PC-9 (cell line): ENCODE measurements at regions not wholly inside any gene's neighbourhood (a gene's known extent, or its start where the extent isn't known, plus 50 kb on each side); places are given as distances from the start of the nearest gene placed in this dataset.

Experiments
- BruUV-seq: library from RNA; stranded (reverse); fragments of 400-500 nt; replicated peaks from 2 replicates; lab custom pipeline; 2021; lab: Mats Ljungman, UMichigan
- CTCF ChIA-PET: fragments of 300-600 bp; sonication (Branson Sonifier 250); formaldehyde crosslinking; loops from one replicate; lab custom pipeline; 2022; ENCODE audit warnings: antibody characterized with exemption; lab: Charles Lee
- POLR2A ChIA-PET: fragments of 300-600 bp; sonication (Branson Sonifier 250); formaldehyde crosslinking; loops from one replicate; lab custom pipeline; 2022; ENCODE audit warnings: antibody characterized with exemption; ENCODE audit not compliant: unreplicated experiment; lab: Charles Lee
- DNase-seq, 2 experiments: peaks; one replicate each; pipeline versions ENCODE4 v3.0.0 to v3.0.0-alpha.2; 2015 to 2022; ENCODE audit warnings: mixed read lengths in 1 of 2
- H2AFZ ChIP-seq: fragments of 200-600 bp; sonication (generic); 2 replicates; pipeline ENCODE4 v1.8.1; 2017; ENCODE audit warnings: antibody characterized with exemption
- H3F3A ChIP-seq: fragments of 200-600 bp; sonication (generic); 2 replicates; pipeline ENCODE4 v1.8.1; 2017; ENCODE audit warnings: antibody characterized with exemption, mild to moderate bottlenecking, low read depth; ENCODE audit not compliant: insufficient read depth
- H3K27ac ChIP-seq: fragments of 200-600 bp; sonication (generic); 2 replicates; pipeline ENCODE4 v1.6.1; 2016; ENCODE audit warnings: mixed run types
- H3K27me3 ChIP-seq: fragments of 200-600 bp; sonication (generic); 2 replicates; pipeline ENCODE4 v1.6.1; 2016; ENCODE audit warnings: low read depth, mixed run types; ENCODE audit not compliant: insufficient read depth
- H3K36me3 ChIP-seq: fragments of 200-600 bp; sonication (generic); 2 replicates; pipeline ENCODE4 v1.6.1; 2016; ENCODE audit warnings: low read depth, mixed run types
- H3K4me1 ChIP-seq: fragments of 200-600 bp; sonication (generic); replicated peaks from 2 replicates; pipeline ENCODE4 v1.6.1; 2016; ENCODE audit warnings: mixed run types; ENCODE audit not compliant: insufficient read depth
- H3K4me2 ChIP-seq: fragments of 200-600 bp; sonication (generic); 2 replicates; pipeline ENCODE4 v1.6.1; 2017; ENCODE audit warnings: mixed run types
- H3K4me3 ChIP-seq: fragments of 200-600 bp; sonication (generic); 2 replicates; pipeline ENCODE4 v1.6.1; 2016; ENCODE audit warnings: mixed run types
- H3K79me2 ChIP-seq: fragments of 200-600 bp; sonication (generic); 2 replicates; pipeline ENCODE4 v1.6.1; 2017; ENCODE audit warnings: low read depth, mixed run types
- H3K9me2 ChIP-seq: fragments of 200-600 bp; sonication (generic); 2 replicates; pipeline ENCODE4 v1.8.1; 2017; ENCODE audit warnings: mild to moderate bottlenecking; ENCODE audit not compliant: insufficient read depth
- H3K9me3 ChIP-seq: fragments of 200-600 bp; sonication (generic); 2 replicates; pipeline ENCODE4 v1.8.1; 2016; ENCODE audit warnings: low read depth; ENCODE audit not compliant: insufficient read depth
- H4K20me1 ChIP-seq: fragments of 200-600 bp; sonication (generic); 2 replicates; pipeline ENCODE4 v1.8.1; 2017; ENCODE audit not compliant: insufficient read depth
- CTCF ChIP-seq: fragments of 200-600 bp; sonication (generic); conservative IDR thresholded peaks from 2 replicates; pipeline ENCODE4 v1.6.1; 2017; ENCODE audit warnings: mixed run types, antibody characterized with exemption, mild to moderate bottlenecking, moderate library complexity
- EZH2 ChIP-seq: fragments of 200-600 bp; sonication (generic); IDR thresholded peaks from 2 replicates; pipeline ENCODE4 v1.8.0; 2017; ENCODE audit warnings: antibody characterized with exemption, low read depth
- intact Hi-C: fragments of 100-400 bp; cut with micrococcal nuclease; formaldehyde crosslinking; loops from one replicate; pipeline ENCODE4 v1.10.0; 2022; ENCODE audit not compliant: unreplicated experiment

GRCh38 chr11:112728716-112729115, 232.5 kb upstream of the NCAM1 start:
- H3K9me2 ChIP-seq = no peaks in the 10 kb centered on the region
- H3K4me3 ChIP-seq = no peak overlapping the region
- H4K20me1 ChIP-seq = no peaks in the 10 kb centered on the region
- ChIA-PET CTCF (no interaction called here), POLR2A (no interaction called here)
- no peaks in the 10 kb centered on the region for H3K4me1 ChIP-seq
- H3K79me2 ChIP-seq = no peaks in the 10 kb centered on the region
- no peak overlapping the region for H3K27ac ChIP-seq
- no peaks in the 10 kb centered on the region for H3F3A ChIP-seq
- intact Hi-C loops = no loop called here
- no peak overlapping the region for H2AFZ ChIP-seq
- no peaks in the 10 kb centered on the region for H3K36me3 ChIP-seq
- no peaks in the 10 kb centered on the region for H3K9me3 ChIP-seq
- TF ChIP-seq EZH2 (no peak), CTCF (no peak)
- H3K27me3 ChIP-seq = 0 out of 2 replicates have a peak, but pooled peaks cover 7% of the 10 kb centered on the region
- no TSS peak for BruUV-seq
- no peak overlapping the region for H3K4me2 ChIP-seq
- no peak for DNase-seq

GRCh38 chr11:112730591-112730990, 230.6 kb upstream of the NCAM1 start:
- Histone ChIP-seq H2AFZ (no peak overlapping the region), H4K20me1 (no peaks in the 10 kb centered on the region), H3K4me3 (no peak overlapping the region), H3K36me3 (no peaks in the 10 kb centered on the region), H3K27ac (no peak overlapping the region), H3K4me1 (no peaks in the 10 kb centered on the region), H3K27me3 (0 out of 2 replicates have a peak, but pooled peaks cover 3% of the 10 kb centered on the region), H3K9me3 (no peaks in the 10 kb centered on the region), H3F3A (no peaks in the 10 kb centered on the region), H3K79me2 (no peaks in the 10 kb centered on the region), H3K4me2 (no peak overlapping the region), H3K9me2 (no peaks in the 10 kb centered on the region)
- DNase-seq = no peak
- POLR2A ChIA-PET = no interaction called here
- intact Hi-C loops = no loop called here
- BruUV-seq = no TSS peak
- CTCF ChIA-PET = no interaction called here
- TF ChIP-seq CTCF (no peak), EZH2 (no peak)

GRCh38 chr11:112731538-112731937, 229.7 kb upstream of the NCAM1 start:
- POLR2A ChIA-PET = no interaction called here
- Histone ChIP-seq H3K4me2 (no peak overlapping the region), H3K79me2 (no peaks in the 10 kb centered on the region), H4K20me1 (no peaks in the 10 kb centered on the region), H3K4me3 (no peak overlapping the region), H3K9me2 (no peaks in the 10 kb centered on the region), H2AFZ (no peak overlapping the region), H3K27ac (no peak overlapping the region), H3F3A (no peaks in the 10 kb centered on the region), H3K27me3 (no peaks in the 10 kb centered on the region), H3K36me3 (no peaks in the 10 kb centered on the region), H3K9me3 (no peaks in the 10 kb centered on the region), H3K4me1 (no peaks in the 10 kb centered on the region)
- TF ChIP-seq CTCF (no peak), EZH2 (no peak)
- no peak for DNase-seq
- no TSS peak for BruUV-seq
- intact Hi-C loops = no loop called here
- CTCF ChIA-PET = no interaction called here
